GM12878 (cell line): ENCODE measurements at regions not wholly inside any gene's neighbourhood (a gene's known extent, or its start where the extent isn't known, plus 50 kb on each side); places are given as distances from the start of the nearest gene placed in this dataset.

Experiments
- ATAC-seq: fragments of 200-7000 bp; cut with Tn5 transposase; 3 replicates; pipeline ENCODE4 v1.9.1; 2020; ENCODE audit warnings: mild to moderate bottlenecking, moderate library complexity
- BruUV-seq: library from RNA; stranded (reverse); fragments of 400-500 nt; replicated peaks from 2 replicates; lab custom pipeline; 2021; lab: Mats Ljungman, UMichigan
- CTCF ChIA-PET: fragments of 300-600 bp; sonication (Branson Sonifier 250); formaldehyde crosslinking; extraction: SDS; loops from one replicate; lab custom pipeline; 2021; ENCODE audit warnings: inconsistent platforms; lab: Yijun Ruan, JAX
- POLR2A ChIA-PET: fragments of 350-600 bp; formaldehyde crosslinking; extraction: SDS; loops from one replicate; lab custom pipeline; 2021; ENCODE audit warnings: inconsistent platforms; lab: Charles Lee
- RAD21 ChIA-PET: fragments of 300-600 bp; sonication (Branson Sonifier 250); formaldehyde crosslinking; loops from one replicate; lab custom pipeline; 2023; ENCODE audit warnings: antibody characterized with exemption; ENCODE audit not compliant: unreplicated experiment; lab: Charles Lee
- SMC1A ChIA-PET: fragments of 300-600 bp; sonication (Branson Sonifier 250); formaldehyde crosslinking; loops from one replicate; lab custom pipeline; 2023; ENCODE audit not compliant: unreplicated experiment, uncharacterized antibody; lab: Charles Lee
- DNase-seq: peaks from one replicate; pipeline ENCODE4 v3.0.0-alpha.2; 2011; ENCODE audit warnings: low read depth, low spot score
- FAIRE-seq: peaks from 3 replicates; lab custom pipeline; 2011; peaks lifted over from hg19 to GRCh38; lab: Jason Lieb, UNC
- H2AFZ ChIP-seq: 2 replicates; pipeline ENCODE4 v1.6.0; 2011; ENCODE audit warnings: low read depth, low read length, control low read depth; ENCODE audit not compliant: control insufficient read depth
- H3K27ac ChIP-seq: 2 replicates; pipeline ENCODE4 v1.5.1; 2011; ENCODE audit warnings: control low read depth; ENCODE audit not compliant: control insufficient read depth, insufficient read depth
- H3K27me3 ChIP-seq, 2 experiments: replicated peaks in 1 of 2; 2 replicates each; pipeline versions ENCODE4 v1.6.0 to v1.6.1; 2011; ENCODE audit warnings: low read length in 1 of 2; ENCODE audit not compliant: control insufficient read depth in 2 of 2, insufficient read depth in 2 of 2
- H3K36me3 ChIP-seq, 2 experiments: 2 replicates each; pipeline ENCODE4 v1.5.1; 2011; ENCODE audit warnings: low read length in 1 of 2; ENCODE audit not compliant: control insufficient read depth in 2 of 2, insufficient read depth in 2 of 2
- H3K4me1 ChIP-seq: 2 replicates; pipeline ENCODE4 v1.6.1; 2011; ENCODE audit warnings: mild to moderate bottlenecking, low read length, moderate library complexity, mixed read lengths; ENCODE audit not compliant: control insufficient read depth, insufficient read depth
- H3K4me2 ChIP-seq: 2 replicates; pipeline ENCODE4 v1.6.0; 2011; ENCODE audit warnings: control low read depth; ENCODE audit not compliant: control insufficient read depth, insufficient read depth
- H3K4me3 ChIP-seq: fragments of 200-600 bp; sonication (generic); 2 replicates; pipeline ENCODE4 v1.5.1; 2016
- H3K79me2 ChIP-seq: 2 replicates; pipeline ENCODE4 v1.6.0; 2011; ENCODE audit warnings: low read length; ENCODE audit not compliant: control insufficient read depth, insufficient read depth
- H3K9ac ChIP-seq: 2 replicates; pipeline ENCODE4 v1.8.0; 2011; ENCODE audit warnings: low read length, control low read depth, mixed read lengths; ENCODE audit not compliant: control insufficient read depth, insufficient read depth
- H3K9me3 ChIP-seq: replicated peaks from 3 replicates; pipeline ENCODE4 v1.5.1; 2011; ENCODE audit warnings: mild to moderate bottlenecking, low read length; ENCODE audit not compliant: control insufficient read depth, insufficient read depth
- H4K20me1 ChIP-seq: 2 replicates; pipeline ENCODE4 v1.6.0; 2011; ENCODE audit not compliant: control insufficient read depth, insufficient read depth
- CREM ChIP-seq: IDR thresholded peaks from 2 replicates; pipeline ENCODE4 v1.6.1; 2014; ENCODE audit warnings: antibody characterized with exemption, low read depth
- HCFC1 ChIP-seq: fragments of 150-350 bp; IDR thresholded peaks from 2 replicates; pipeline ENCODE4 v1.6.1; 2014; ENCODE audit warnings: low read length
- HDAC2 ChIP-seq: fragments of 200-600 bp; sonication (generic); IDR thresholded peaks from 2 replicates; pipeline ENCODE4 v1.6.1; 2017
- IKZF1 ChIP-seq: fragments of 450-650 bp; conservative IDR thresholded peaks from 2 replicates; pipeline ENCODE4 v1.6.1; 2017; ENCODE audit warnings: antibody characterized with exemption, mild to moderate bottlenecking
- KLF5 ChIP-seq: fragments of 450-650 bp; IDR thresholded peaks from 2 replicates; pipeline ENCODE4 v1.6.1; 2014; ENCODE audit warnings: mild to moderate bottlenecking; ENCODE audit not compliant: partially characterized antibody
- MYB ChIP-seq: fragments of 150-350 bp; IDR thresholded peaks from 2 replicates; pipeline ENCODE4 v1.6.1; 2014; ENCODE audit warnings: mild to moderate bottlenecking, low read depth, low read length, borderline replicate concordance
- NFXL1 ChIP-seq: fragments of 450-650 bp; IDR thresholded peaks from 2 replicates; pipeline ENCODE4 v1.6.1; 2017; ENCODE audit warnings: antibody characterized with exemption, mild to moderate bottlenecking, borderline replicate concordance
- NR2F1 ChIP-seq: fragments of 450-650 bp; conservative IDR thresholded peaks from 2 replicates; pipeline ENCODE4 v1.6.1; 2017; ENCODE audit warnings: mild to moderate bottlenecking
- PBX3 ChIP-seq: IDR thresholded peaks from 2 replicates; pipeline ENCODE4 v1.6.1; 2011; ENCODE audit warnings: mild to moderate bottlenecking, low read depth, low read length, moderate library complexity; ENCODE audit not compliant: insufficient replicate concordance
- POU2F2 ChIP-seq: IDR thresholded peaks from 3 replicates; pipeline ENCODE4 v1.6.1; 2011; ENCODE audit warnings: low read depth, mild to moderate bottlenecking, low read length, borderline replicate concordance
- RAD51 ChIP-seq: fragments of 450-650 bp; IDR thresholded peaks from 2 replicates; pipeline ENCODE4 v1.6.1; 2016; ENCODE audit warnings: moderate library complexity, mild to moderate bottlenecking, inconsistent platforms
- RCOR1 ChIP-seq: conservative IDR thresholded peaks from 2 replicates; pipeline ENCODE4 v1.6.1; 2012; ENCODE audit warnings: low read depth, low read length, improper control_type of control experiment
- RUNX3 ChIP-seq: IDR thresholded peaks from 2 replicates; pipeline ENCODE4 v1.6.1; 2012; ENCODE audit warnings: low read length, inconsistent platforms
- SMARCA5 ChIP-seq: fragments of 450-650 bp; IDR thresholded peaks from 2 replicates; pipeline ENCODE4 v1.6.1; 2017; ENCODE audit warnings: mild to moderate bottlenecking
- SRF ChIP-seq, 2 experiments: IDR thresholded peaks; 2 replicates each; pipeline ENCODE4 v1.6.1; 2011; ENCODE audit warnings: low read depth in 2 of 2, low read length in 2 of 2, mild to moderate bottlenecking in 1 of 2, moderate library complexity in 1 of 2
- TARDBP ChIP-seq: IDR thresholded peaks from 2 replicates; pipeline ENCODE4 v1.6.1; 2016; ENCODE audit warnings: borderline replicate concordance
- TBL1XR1 ChIP-seq: IDR thresholded peaks from 2 replicates; pipeline ENCODE4 v1.6.1; 2012; ENCODE audit warnings: low read depth, low read length, improper control_type of control experiment
- TCF3 ChIP-seq: IDR thresholded peaks from 2 replicates; pipeline ENCODE4 v1.6.1; 2012; ENCODE audit warnings: low read depth, mild to moderate bottlenecking, low read length, borderline replicate concordance; ENCODE audit not compliant: insufficient read depth
- TCF7 ChIP-seq: IDR thresholded peaks from 2 replicates; pipeline ENCODE4 v1.6.1; 2014; ENCODE audit warnings: antibody characterized with exemption, borderline replicate concordance
- ZNF592 ChIP-seq: fragments of 450-650 bp; IDR thresholded peaks from 2 replicates; pipeline ENCODE4 v1.6.1; 2017; ENCODE audit warnings: mild to moderate bottlenecking, moderate library complexity
- WGBS: methylation state at CpG from one replicate; pipeline ENCODE4 v1.1.6; 2016; ENCODE audit warnings: low lambda C conversion rate; ENCODE audit not compliant: insufficient replicate concordance, insufficient coverage; ENCODE audit errors: missing lambda C conversion rate; 5-methylcytosine and 5-hydroxymethylcytosine counted together
- in situ Hi-C: fragments of 300-500 bp; cut with MboI; formaldehyde crosslinking; loops from 9 replicates; pipeline ENCODE4 v1.14.3; 2018; ENCODE audit warnings: mixed read lengths
- intact Hi-C: fragments of 100-400 bp; cut with micrococcal nuclease; formaldehyde crosslinking; loops from one replicate; pipeline ENCODE4 v1.14.2; 2022; ENCODE audit not compliant: unreplicated experiment

GRCh38 chr22:27080036-27080578 lies 422.7 kb downstream of the MIAT start:
- Histone ChIP-seq H3K27ac (no peak overlapping the region), H3K36me3 (no peaks in the 10 kb centered on the region), H2AFZ (no peak overlapping the region), H3K9me3 (no peaks in the 10 kb centered on the region), H3K4me1 (no peaks in the 10 kb centered on the region), H3K27me3 (no peaks in the 10 kb centered on the region; a peak in 3 of 4 replicates), H3K4me3 (no peak overlapping the region), H3K4me2 (no peak overlapping the region), H3K9ac (no peak overlapping the region), H3K79me2 (no peaks in the 10 kb centered on the region), H4K20me1 (no peaks in the 10 kb centered on the region)
- intact Hi-C loops (no loop called here), in situ Hi-C loops (no loop called here)
- SMC1A ChIA-PET = no interaction called here
- WGBS = 19% methylated on average over 8 of the region's 8 CpGs
- POLR2A ChIA-PET = interaction anchor here (0.5 kb wide), 1 partner anchor 546 kb away, joined by 3 read pairs; no protein-coding TSS in a partner anchor
- DNase-seq (no peak), ATAC-seq (no peak), FAIRE-seq (no peak)
- BruUV-seq = no TSS peak
- no peak for TF ChIP-seq MYB
- no peak for TF ChIP-seq SMARCA5
- no peak for TF ChIP-seq TARDBP
- no peak for TF ChIP-seq TCF7
- no peak for TF ChIP-seq CREM
- no peak for TF ChIP-seq NR2F1
- TF ChIP-seq TBL1XR1 = no peak
- no peak for TF ChIP-seq RUNX3
- no peak for TF ChIP-seq IKZF1
- TF ChIP-seq HDAC2 = no peak
- TF ChIP-seq PBX3 = no peak
- no peak for TF ChIP-seq KLF5
- no peak for TF ChIP-seq RAD51
- TF ChIP-seq POU2F2 = no peak
- no peak for TF ChIP-seq NFXL1
- no peak for TF ChIP-seq SRF (IDR thresholded peaks at IDR 0.05; ENCODE audit: low read depth in 2 of 2, low read length in 2 of 2)
- no peak for TF ChIP-seq HCFC1
- TF ChIP-seq ZNF592 = no peak
- TF ChIP-seq RCOR1 = no peak
- no peak for TF ChIP-seq TCF3
- RAD21 ChIA-PET = no interaction called here
- CTCF ChIA-PET = no interaction called here
